NB4 (cell line): ENCODE measurements at regions not wholly inside any gene's neighbourhood (a gene's known extent, or its start where the extent isn't known, plus 50 kb on each side); places are given as distances from the start of the nearest gene placed in this dataset.

Experiments
- MAX ChIP-seq: IDR thresholded peaks from 2 replicates; pipeline ENCODE4 v1.6.1; 2011; ENCODE audit warnings: low read depth, low read length
- POLR2A ChIP-seq: IDR thresholded peaks from 2 replicates; pipeline ENCODE4 v1.6.1; 2011; ENCODE audit warnings: mild to moderate bottlenecking; ENCODE audit not compliant: insufficient read length; ENCODE audit errors: extremely low read depth
- TF ChIP-seq, protein P1 (sequence below): IDR thresholded peaks from one replicate; pipeline ENCODE4 v1.5.1; 2012; ENCODE audit warnings: low read depth, low read length

GRCh38 chr2:67702284-67702683 lies 305.2 kb downstream of the ETAA1 start:
- TF ChIP-seq, protein P1, sequence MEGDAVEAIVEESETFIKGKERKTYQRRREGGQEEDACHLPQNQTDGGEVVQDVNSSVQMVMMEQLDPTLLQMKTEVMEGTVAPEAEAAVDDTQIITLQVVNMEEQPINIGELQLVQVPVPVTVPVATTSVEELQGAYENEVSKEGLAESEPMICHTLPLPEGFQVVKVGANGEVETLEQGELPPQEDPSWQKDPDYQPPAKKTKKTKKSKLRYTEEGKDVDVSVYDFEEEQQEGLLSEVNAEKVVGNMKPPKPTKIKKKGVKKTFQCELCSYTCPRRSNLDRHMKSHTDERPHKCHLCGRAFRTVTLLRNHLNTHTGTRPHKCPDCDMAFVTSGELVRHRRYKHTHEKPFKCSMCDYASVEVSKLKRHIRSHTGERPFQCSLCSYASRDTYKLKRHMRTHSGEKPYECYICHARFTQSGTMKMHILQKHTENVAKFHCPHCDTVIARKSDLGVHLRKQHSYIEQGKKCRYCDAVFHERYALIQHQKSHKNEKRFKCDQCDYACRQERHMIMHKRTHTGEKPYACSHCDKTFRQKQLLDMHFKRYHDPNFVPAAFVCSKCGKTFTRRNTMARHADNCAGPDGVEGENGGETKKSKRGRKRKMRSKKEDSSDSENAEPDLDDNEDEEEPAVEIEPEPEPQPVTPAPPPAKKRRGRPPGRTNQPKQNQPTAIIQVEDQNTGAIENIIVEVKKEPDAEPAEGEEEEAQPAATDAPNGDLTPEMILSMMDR, result no peak
- TF ChIP-seq POLR2A (no peak), MAX (no peak)
